ENCODE measurements at regions not wholly inside any gene's neighbourhood (a gene's known extent, or its start where the extent isn't known, plus 50 kb on each side); places are given as distances from the start of the nearest gene placed in this dataset.

DNA sequence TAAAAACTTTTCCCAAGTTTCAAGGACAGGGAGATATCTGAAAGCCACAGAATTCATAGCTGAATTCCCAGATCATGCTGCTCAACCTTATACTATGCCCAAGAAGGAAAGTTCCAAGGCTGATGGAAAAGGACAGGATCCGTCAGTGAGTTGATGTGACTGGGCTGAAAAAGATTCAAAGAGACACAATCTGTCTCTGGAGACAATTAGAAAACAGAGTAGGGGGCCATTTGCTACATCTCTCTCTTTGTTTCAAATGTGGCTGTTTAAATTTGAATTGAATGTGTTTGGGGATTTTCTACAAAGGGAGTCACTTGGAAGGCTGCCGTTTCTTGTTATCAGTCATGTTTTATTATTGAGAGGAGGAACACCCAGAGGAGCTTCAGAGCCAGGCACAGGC, 292.6 kb downstream of the NUF2 start:
- TF ChIP-seq, protein P1, sequence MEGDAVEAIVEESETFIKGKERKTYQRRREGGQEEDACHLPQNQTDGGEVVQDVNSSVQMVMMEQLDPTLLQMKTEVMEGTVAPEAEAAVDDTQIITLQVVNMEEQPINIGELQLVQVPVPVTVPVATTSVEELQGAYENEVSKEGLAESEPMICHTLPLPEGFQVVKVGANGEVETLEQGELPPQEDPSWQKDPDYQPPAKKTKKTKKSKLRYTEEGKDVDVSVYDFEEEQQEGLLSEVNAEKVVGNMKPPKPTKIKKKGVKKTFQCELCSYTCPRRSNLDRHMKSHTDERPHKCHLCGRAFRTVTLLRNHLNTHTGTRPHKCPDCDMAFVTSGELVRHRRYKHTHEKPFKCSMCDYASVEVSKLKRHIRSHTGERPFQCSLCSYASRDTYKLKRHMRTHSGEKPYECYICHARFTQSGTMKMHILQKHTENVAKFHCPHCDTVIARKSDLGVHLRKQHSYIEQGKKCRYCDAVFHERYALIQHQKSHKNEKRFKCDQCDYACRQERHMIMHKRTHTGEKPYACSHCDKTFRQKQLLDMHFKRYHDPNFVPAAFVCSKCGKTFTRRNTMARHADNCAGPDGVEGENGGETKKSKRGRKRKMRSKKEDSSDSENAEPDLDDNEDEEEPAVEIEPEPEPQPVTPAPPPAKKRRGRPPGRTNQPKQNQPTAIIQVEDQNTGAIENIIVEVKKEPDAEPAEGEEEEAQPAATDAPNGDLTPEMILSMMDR (IDR thresholded peaks at IDR 0.05) = no peak
- TF ChIP-seq POLR2A (IDR thresholded peaks at IDR 0.05) (no peak), POLR2AphosphoS5 (IDR thresholded peaks at IDR 0.05; ENCODE audit: insufficient read depth in 1 of 2, low read depth in 1 of 2) (no peak)
